ENCODE measurements at regions not wholly inside any gene's neighbourhood (a gene's known extent, or its start where the extent isn't known, plus 50 kb on each side); places are given as distances from the start of the nearest gene placed in this dataset.

- DNase-seq (ENCODE audit: low spot score) = no peak
- intact Hi-C loops (cut with micrococcal nuclease; ENCODE audit: unreplicated experiment) = no loop called here
- TF ChIP-seq EZH2 (IDR thresholded peaks at IDR 0.05; ENCODE audit: borderline replicate concordance, low read depth, low read length, poor library complexity, severe bottlenecking) (no peak), CTCF (conservative IDR thresholded peaks at IDR 0.05; ENCODE audit: low read depth, low read length) (no peak)
- Histone ChIP-seq H3K9me3 (ENCODE audit: low read depth, low read length, poor library complexity, severe bottlenecking) (no peaks in the 10 kb centered on the region), H3K36me3 (ENCODE audit: insufficient read depth, low read length, poor library complexity, severe bottlenecking) (no peaks in the 10 kb centered on the region), H3K27ac (ENCODE audit: low read depth, low read length, poor library complexity, severe bottlenecking) (no peak overlapping the region), H3K4me1 (ENCODE audit: insufficient read depth, low read length, poor library complexity, severe bottlenecking) (peaks cover 3% of the 10 kb centered on the region), H3K27me3 (replicated peaks; ENCODE audit: insufficient read depth, low read depth, low read length, poor library complexity) (no peaks in the 10 kb centered on the region), H3K4me3 (ENCODE audit: low read depth, low read length, poor library complexity, severe bottlenecking) (no peak overlapping the region)
- BruUV-seq (replicated peaks) = no TSS peak
- ChIA-PET CTCF (no interaction called here), POLR2A (ENCODE audit: low non-redundant PET) (interaction anchor here (0.7 kb wide), 1 partner anchor 260 kb away, joined by 3 read pairs; no protein-coding TSS in a partner anchor)
These were observed 108.8 kb downstream of the AHR start for GRCh38 chr7:17407229-17407628.

- H3K27ac ChIP-seq (ENCODE audit: low read depth, low read length, poor library complexity, severe bottlenecking) = no peak overlapping the region
- BruUV-seq (replicated peaks) = no TSS peak
- H3K9me3 ChIP-seq (ENCODE audit: low read depth, low read length, poor library complexity, severe bottlenecking) = no peaks in the 10 kb centered on the region
- CTCF ChIA-PET = no interaction called here
- H3K4me1 ChIP-seq (ENCODE audit: insufficient read depth, low read length, poor library complexity, severe bottlenecking) = peaks cover 3% of the 10 kb centered on the region
- POLR2A ChIA-PET (ENCODE audit: low non-redundant PET) = no interaction called here
- H3K36me3 ChIP-seq (ENCODE audit: insufficient read depth, low read length, poor library complexity, severe bottlenecking) = no peaks in the 10 kb centered on the region
- no peak overlapping the region for H3K4me3 ChIP-seq (ENCODE audit: low read depth, low read length, poor library complexity, severe bottlenecking)
- no peaks in the 10 kb centered on the region for H3K27me3 ChIP-seq (replicated peaks; ENCODE audit: insufficient read depth, low read depth, low read length, poor library complexity)
- no peak for DNase-seq (ENCODE audit: low spot score)
- TF ChIP-seq EZH2 (IDR thresholded peaks at IDR 0.05; ENCODE audit: borderline replicate concordance, low read depth, low read length, poor library complexity, severe bottlenecking) = no peak
- TF ChIP-seq CTCF (conservative IDR thresholded peaks at IDR 0.05; ENCODE audit: low read depth, low read length) = no peak
- intact Hi-C loops (cut with micrococcal nuclease; ENCODE audit: unreplicated experiment) = no loop called here
These were observed 109.9 kb downstream of the AHR start for GRCh38 chr7:17408245-17408903.

- H3K4me1 ChIP-seq (ENCODE audit: insufficient read depth, low read length, poor library complexity, severe bottlenecking) = peaks cover 3% of the 10 kb centered on the region
- ChIA-PET CTCF (no interaction called here), POLR2A (ENCODE audit: low non-redundant PET) (no interaction called here)
- H3K36me3 ChIP-seq (ENCODE audit: insufficient read depth, low read length, poor library complexity, severe bottlenecking) = no peaks in the 10 kb centered on the region
- H3K4me3 ChIP-seq (ENCODE audit: low read depth, low read length, poor library complexity, severe bottlenecking) = no peak overlapping the region
- no peak for TF ChIP-seq EZH2 (IDR thresholded peaks at IDR 0.05; ENCODE audit: borderline replicate concordance, low read depth, low read length, poor library complexity, severe bottlenecking)
- no peak for TF ChIP-seq CTCF (conservative IDR thresholded peaks at IDR 0.05; ENCODE audit: low read depth, low read length)
- H3K27ac ChIP-seq (ENCODE audit: low read depth, low read length, poor library complexity, severe bottlenecking) = no peak overlapping the region
- no TSS peak for BruUV-seq (replicated peaks)
- DNase-seq (ENCODE audit: low spot score) = no peak
- H3K27me3 ChIP-seq (replicated peaks; ENCODE audit: insufficient read depth, low read depth, low read length, poor library complexity) = no peaks in the 10 kb centered on the region
- intact Hi-C loops (cut with micrococcal nuclease; ENCODE audit: unreplicated experiment) = no loop called here
- no peaks in the 10 kb centered on the region for H3K9me3 ChIP-seq (ENCODE audit: low read depth, low read length, poor library complexity, severe bottlenecking)
These were observed 110.4 kb downstream of the AHR start for GRCh38 chr7:17408904-17409290.
